NOMO-1 (cell line): ENCODE measurements at regions not wholly inside any gene's neighbourhood (a gene's known extent, or its start where the extent isn't known, plus 50 kb on each side); places are given as distances from the start of the nearest gene placed in this dataset.
"Not testable (repeated sequence)": the region's sequence is repeated elsewhere in the genome, so short reads cannot be mapped to it uniquely, and the experiment has no call there.

Experiments
- DNase-seq, 2 experiments: peaks; one replicate each; lab custom pipeline; 2025; ENCODE audit not compliant: unreplicated experiment in 2 of 2; lab: John Stamatoyannopoulos, UW

DNA sequence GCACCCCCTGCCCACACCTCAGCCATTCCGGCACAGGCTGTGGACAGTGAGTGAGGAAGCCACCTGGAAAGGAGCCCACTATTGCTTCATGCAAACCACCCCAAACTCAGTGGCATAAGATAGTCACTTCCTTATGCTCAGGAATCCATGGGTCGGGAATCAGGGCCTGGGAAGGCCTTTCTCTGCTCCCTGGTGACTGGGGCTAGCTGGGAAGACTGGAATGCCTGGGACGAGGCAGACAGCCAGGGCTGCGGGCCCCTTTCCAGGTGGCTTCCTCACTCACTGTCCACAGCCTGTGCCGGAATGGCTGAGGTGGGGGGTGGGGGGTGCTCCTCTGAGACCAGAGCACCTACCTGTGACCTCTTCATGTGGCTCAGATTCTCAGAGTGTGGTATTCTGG, 74.1 kb upstream of the GRB10 start:
- DNase-seq: no peak

DNA sequence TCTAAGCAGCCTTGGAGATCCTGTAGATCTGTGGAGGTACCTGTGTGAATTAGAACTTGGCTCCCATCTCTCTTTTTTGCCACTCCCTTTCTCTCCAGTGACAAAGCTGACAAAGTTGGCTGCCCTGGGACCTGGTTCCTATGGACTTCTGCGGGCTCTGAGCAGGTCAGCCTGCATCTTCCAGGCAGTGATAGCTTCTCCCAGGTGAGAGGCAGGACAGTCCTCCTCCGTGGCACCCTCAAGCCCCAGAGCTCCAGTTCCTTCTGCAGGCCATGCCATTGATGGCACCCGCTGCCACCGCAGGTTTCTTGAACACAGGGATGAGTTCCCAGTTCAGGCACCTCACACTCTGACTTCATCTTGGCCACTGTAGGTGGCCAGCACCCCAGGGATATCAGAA, 73.5 kb upstream of the GRB10 start:
- DNase-seq: no peak

DNA sequence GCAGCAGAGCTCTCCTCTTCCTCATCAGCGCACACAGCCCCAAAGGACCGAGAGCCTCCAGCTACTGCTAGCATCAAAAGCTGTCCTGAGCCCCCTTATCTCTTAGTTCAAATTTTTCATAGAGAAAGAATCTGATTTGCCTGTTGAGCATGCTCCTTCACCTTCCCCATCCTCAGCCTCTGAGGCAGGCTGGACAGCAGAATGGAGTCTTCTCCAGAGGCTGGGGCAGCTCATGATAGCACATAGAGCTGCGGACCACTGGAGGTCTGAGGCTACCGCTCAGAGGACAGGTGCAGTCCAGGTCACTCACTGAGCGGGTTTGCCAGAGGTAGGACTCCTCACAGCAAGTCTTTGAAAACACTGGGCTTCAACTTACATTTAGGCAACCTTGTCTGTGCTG, 72.8 kb upstream of the GRB10 start:
- DNase-seq: no peak

DNA sequence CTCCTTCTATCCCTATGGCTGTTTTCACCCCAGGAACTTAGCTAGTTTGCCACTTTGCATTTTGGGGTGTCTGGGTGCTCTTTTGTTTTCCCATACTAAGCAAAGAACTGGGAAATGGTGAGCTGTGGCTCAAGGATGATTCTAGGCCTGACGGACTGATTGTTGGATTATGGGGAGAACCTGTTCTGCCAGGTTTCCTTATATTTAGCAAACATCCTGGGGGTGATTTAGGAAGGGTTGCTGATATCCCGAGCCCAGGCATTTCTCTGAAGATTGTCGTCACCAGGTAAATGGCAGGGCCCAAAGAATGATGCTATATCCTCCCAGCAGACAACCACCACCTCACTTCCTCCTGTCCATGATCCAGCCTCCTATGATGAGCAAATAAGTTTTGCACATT, 72.1 kb upstream of the GRB10 start:
- no peak for DNase-seq

DNA sequence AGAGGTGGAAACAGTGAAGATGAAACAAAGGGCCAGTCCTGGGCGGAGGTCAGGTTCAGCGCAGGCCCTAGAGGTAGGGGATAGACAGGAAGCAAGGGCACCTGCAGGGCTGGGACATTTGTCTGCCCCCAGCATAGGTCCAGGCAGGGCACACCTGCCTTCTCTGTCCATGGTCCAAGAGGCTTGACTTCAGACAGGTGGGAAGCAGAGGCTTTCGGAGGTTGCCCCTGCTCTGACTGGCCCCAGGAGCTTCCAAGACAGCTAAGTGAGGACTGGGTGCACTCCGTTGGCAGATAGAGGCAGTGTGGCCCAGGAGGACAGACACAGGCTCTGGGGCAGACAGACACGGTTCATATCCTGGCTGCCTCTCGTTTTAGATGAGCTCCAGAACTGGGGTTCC, 71.6 kb upstream of the GRB10 start:
- no peak for DNase-seq

DNA sequence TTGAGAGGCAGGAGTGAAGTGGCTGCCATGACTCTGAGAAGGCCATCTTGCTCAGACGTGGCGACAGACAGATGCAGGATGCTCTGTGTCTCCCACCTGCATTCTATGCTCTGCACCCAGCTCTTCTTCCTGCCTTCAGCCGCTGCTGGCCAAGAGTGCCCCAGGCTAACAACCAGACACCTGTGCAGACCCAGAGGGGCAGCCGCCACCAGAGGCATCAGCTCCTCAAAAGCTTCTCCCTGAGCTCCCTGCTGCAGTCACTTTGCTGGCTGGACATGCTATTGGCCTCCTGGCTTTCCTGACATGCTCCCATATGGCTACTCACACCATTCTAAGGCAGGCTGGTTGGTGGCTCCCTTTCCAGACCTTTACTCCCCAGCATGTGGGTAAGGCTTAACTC, 70.6 kb upstream of the GRB10 start:
- DNase-seq: no peak

DNA sequence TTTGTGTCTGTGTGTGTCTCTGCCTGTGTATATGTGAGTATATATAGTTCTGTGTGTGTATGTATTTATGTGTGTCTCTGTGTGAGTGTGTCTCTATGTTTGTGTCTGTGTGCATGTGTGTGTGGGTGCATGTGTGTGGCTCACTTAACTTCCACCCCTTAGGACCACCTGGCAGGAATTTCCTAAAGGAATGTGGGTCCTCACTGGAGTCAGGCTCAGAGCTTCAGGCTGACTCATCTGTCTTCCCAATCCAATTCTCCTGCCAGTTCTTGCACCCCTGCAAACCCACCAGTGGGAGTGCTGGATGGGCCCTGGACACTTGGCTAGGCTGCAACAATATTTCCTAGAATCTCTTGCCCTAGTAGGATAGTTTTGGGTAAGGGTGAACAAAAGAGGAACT, 70.2 kb upstream of the GRB10 start:
- no peak for DNase-seq

DNA sequence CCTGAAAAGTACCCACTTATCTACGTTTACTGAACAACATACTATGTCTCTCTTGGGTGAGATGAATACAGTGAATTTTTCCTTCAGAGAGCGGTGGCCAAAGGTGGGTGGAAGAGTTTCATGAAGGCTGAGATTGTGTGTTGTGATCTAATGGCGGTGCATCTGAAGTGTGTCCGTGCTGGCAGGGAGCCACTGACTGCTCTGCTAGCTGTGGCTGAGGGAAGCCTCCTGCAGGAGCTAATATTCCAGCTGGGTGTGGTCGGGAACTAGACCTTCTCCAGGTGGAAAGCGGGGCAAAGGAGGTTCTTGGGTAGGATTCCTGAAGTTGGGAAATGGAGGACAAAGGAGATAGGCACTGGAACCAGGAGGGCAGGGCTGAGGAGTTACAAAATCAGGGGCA, 69.2 kb upstream of the GRB10 start:
- no peak for DNase-seq

DNA sequence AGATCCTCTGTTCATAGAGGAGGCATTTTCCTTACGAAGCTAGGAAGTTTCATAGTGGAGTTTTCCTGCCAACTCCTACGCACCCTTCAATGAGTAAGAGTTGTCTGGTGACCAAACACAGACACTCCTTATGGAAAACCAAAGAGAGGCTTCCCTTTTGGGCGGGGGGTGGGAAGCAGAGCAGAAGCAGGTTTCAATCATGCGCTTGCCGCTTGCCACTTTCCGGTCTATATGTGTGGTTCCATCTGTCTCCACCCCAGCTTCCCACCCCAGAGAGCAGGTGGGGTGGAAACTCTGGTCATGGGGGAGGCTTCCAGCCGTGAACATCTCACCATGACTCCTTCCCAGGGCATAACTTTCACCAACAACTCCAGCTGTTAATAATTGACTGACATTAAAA, 68.8 kb upstream of the GRB10 start:
- no peak for DNase-seq

DNA sequence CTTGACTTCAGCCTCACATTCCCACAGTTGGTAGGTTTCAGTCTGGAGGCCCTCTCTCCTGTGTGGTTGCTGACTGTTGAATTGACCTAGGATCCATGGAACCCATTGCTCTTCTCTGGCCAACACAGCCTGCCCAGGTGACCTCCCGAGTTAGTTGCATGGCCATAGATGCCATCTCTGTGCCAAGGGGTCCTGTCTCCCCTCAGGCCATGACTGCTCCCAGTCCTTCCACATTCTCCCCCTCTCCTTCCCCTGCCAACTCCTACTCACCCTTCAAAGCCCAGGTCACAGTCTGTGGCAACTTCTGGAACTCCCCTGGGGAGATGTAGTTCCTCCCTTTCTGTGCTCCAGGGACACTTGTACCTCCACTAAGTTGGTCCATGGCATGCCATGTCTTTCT, 67.3 kb upstream of the GRB10 start:
- no peak for DNase-seq

DNA sequence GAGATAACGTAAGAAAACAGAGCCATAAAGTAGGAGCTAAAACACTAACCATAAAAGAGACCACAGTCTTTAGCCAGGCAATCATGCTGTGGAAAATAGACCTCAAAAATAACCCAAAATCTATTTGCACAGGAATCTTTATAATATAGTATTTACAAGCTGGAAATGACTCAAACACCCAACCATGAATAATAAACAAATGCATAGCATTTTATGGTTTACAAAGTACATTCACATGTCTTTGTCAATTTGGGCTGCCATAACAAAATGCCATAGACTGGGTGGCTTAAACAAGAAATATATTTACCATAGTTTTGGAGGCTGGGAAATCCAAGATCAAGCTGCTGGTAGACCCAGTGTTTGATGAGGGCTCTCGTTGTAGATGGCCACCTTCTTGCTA, 65.5 kb upstream of the GRB10 start:
- DNase-seq: no peak

DNA sequence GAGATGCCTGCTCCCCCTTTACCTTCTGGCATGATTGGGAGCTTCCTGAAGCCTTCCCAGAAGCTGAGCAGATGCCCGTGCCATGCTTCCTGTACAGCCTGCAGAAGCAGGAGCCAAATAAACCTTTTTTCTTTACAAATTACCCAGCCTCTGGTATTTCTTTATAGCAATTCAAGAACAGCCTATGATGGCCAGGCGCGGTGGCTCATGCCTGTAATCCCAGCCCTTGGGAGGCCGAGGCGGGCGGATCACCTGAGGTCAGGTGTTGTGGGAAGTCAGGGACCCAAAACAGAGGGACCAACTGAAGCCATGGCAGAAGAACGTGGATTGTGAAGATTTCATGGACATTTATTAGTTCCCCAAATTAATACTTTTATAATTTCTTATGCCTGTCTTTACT, 62.2 kb upstream of the GRB10 start:
- not testable (repeated sequence) for DNase-seq

DNA sequence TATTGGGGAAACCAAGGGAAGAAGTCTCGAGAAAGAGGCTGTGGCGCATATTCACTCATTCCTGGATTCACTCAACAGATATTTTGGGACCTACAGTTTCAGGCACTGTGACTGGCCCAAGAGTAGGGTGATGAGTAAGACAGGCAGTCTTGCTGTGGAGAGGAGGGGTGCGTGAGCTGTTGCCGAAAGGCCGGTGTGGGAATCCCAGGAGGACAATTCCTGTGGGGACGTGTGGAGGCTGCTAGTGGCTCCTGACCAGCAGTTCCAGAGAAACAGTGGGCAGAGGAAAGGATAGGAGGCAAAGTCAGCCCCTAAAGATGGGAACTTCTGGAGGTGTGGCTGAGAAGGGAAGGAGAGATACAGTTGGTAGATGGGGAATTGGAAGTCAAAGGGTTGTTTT, 59.3 kb upstream of the GRB10 start:
- DNase-seq: no peak

DNA sequence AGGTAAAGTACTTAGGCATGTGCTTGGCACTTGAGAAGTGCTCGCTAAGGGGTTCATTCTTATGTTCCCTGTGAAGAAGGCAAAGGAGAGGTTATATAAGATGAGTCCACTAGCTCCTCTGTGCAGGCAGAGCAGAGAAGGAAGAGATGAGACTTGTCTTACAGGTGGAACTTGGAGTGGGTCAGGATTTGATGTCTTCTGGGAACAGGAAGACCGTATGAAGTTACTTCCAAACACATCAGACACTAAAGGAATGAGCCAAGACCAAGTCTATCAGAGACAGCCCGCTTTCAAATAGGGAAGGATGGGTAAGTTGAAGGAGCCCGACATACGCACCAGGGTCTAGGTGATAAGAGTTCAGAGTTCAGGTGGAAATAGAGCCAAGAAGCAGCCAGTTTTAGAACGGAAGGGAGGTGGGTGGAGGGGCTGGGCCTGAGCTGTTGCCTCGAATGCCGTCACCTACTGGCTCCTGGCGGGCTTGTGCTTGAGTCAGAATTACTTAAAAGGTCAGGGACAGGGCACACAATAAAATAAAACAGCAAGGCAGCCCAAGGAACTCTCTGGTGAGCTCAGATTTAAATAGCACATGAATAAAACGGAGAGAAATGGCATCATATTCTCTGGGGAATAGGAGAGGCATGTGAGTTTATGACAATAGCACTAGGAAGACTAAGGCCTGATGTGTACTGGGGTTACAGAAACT, 56.1 kb upstream of the GRB10 start:
- DNase-seq: no peak

DNA sequence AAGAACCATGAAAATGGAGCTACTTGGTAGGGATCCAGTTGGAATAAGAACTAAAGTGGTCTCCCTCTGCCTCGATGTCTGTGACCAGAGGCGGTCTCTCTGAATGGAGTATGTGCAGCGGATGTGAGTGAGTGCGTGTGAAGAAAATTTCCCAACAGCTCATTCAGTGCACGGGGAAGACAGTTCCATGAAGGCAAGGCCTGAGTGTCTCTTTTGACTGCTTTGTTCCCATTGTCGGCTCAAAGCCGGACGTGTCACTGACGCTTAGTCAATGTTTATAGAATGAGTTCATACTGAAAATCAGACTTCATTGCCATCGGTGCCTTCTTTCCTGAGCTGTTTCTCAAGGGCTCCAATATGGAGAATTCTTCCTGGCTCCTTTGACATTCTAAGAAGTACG, 55.3 kb upstream of the GRB10 start:
- no peak for DNase-seq

DNA sequence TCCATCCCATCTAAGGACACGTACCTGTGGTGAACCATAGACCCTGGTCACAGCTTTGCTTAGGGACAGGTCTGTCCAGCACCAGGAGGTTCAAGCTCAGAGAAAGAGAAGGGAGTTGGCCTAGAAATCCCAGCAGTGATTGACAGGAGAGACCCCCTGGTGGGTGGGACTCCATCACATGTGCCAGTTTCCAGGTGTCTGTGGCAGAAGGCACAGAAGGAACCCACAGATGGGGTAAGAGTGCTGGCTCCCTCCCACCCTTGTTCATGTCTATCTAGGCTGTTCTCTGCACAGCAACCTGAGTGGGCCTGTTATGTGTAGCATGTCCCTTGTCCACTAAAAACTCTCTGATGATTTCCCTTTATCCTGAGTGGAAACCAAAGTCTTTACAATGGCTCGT, 54.0 kb upstream of the GRB10 start:
- DNase-seq: no peak

DNA sequence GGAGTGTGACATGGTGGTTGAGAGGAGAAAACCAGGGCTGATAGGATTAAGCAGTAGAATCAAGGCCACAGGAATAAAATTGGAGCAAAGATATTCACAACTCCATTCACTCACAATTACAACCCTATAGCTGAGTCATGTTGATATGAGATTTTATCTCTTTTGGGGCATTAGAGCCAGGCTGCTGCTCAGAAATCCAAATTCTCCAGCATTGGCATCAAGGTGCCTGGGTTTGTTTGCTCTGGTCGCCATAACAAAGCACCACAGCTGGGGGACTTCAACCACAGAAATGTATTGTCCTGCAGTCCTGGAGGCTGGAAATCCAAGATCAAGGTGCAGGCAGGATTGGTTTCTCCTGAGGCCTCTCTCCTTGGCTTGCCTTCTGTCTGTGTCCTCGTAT, 52.5 kb upstream of the GRB10 start:
- DNase-seq: no peak

DNA sequence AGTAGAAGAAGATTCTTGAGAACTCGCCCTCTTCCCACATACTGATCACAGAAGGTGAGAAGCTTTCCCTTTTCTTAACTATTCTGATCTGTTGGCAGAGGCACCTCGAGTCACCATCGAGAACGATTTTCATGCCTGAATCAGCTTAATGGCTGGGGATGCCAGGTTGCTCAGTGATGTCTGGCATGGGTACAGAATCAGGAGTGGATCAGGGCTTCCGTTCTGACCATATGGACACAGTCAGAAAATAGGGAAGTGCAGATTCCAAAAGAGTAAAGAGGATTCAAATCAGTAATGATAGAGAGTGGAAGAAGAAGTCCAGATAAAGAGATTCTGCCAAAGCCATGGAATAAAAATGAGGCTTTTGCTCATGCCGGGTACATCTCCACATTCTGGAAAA, 52.0 kb upstream of the GRB10 start:
- no peak for DNase-seq

DNA sequence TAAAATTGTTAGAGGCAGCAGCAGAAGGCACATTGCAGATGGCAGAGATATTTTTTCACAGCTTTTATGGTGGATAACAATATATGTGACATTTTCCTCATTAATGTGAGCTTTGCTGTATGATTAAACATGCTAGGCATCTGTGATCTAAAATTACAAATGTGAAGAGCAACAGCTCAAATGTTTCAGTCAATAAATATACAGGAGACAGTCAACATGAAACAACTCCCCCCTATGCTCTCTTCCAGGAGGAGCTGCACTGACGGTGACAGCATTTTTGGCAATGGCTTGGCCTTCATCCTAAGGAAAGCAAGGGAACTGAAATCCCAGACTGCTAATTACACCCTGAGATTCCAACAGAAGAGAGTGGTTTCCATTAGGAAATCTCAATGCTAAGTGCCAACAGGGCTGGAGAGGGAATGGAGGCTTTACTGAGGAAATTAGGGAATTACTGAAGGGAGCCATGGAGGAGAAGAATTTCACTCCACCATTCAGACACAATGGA, 51.4 kb upstream of the GRB10 start:
- no peak for DNase-seq

DNA sequence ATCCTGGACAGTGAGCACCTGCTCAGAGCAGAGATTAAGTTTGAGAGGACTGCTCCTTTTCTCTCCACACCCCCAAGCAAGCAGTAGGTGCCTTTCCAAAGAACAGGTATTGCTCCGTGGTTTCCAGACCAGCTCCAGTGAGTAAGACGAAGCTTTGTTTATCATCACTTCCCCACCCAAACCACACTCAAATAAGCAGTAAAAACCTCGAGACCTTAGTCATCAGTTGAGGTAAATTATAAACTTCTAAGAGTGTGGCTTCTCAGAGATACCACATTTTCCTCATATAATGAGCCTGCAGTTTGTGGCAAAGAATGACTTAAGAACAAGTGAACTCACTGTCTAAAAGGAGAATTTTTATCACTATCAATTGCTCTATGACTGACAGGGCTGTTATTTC, 50.0 kb upstream of the GRB10 start:
- no peak for DNase-seq
